Upper lobe of left lung (tissue), 6 donors: ENCODE measurements at regions not wholly inside any gene's neighbourhood (a gene's known extent, or its start where the extent isn't known, plus 50 kb on each side); places are given as distances from the start of the nearest gene placed in this dataset.

ENCODE experiments used
- ATAC-seq, 2 donors: fragments of 200-7000 bp; cut with Tn5 transposase; one replicate each; pipeline ENCODE4 v1.9.1; 2022; ENCODE audit warnings: mild to moderate bottlenecking in 2 of 2, moderate library complexity in 2 of 2; ENCODE audit not compliant: low FRiP score in 2 of 2
- DNase-seq, 2 donors: peaks; one replicate each; pipeline ENCODE4 v3.0.0-alpha.2; 2019 to 2020
- H3K27ac ChIP-seq, 4 donors: fragments of 200-600 bp; sonication (generic); one replicate each; pipeline ENCODE4 v1.5.1; 2016 to 2019
- H3K27me3 ChIP-seq, 4 donors: fragments of 200-600 bp; sonication (generic); one replicate each; pipeline ENCODE4 v1.5.1; 2017 to 2019
- H3K36me3 ChIP-seq, 4 donors: fragments of 200-600 bp; sonication (generic); one replicate each; pipeline ENCODE4 v1.5.1; 2016 to 2019
- H3K4me1 ChIP-seq, 4 donors: fragments of 200-600 bp; sonication (generic); one replicate each; pipeline ENCODE4 v1.5.1; 2018 to 2019
- H3K4me3 ChIP-seq, 4 donors: fragments of 200-600 bp; sonication (generic); one replicate each; pipeline ENCODE4 v1.5.1; 2017 to 2019; ENCODE audit warnings: mild to moderate bottlenecking in 2 of 4, moderate library complexity in 1 of 4
- H3K9me3 ChIP-seq, 4 donors: fragments of 200-600 bp; sonication (generic); one replicate each; pipeline ENCODE4 v1.5.1; 2018 to 2019
- EP300 ChIP-seq, 4 donors: sonication (generic); formaldehyde crosslinking; IDR thresholded peaks; one replicate each; pipeline ENCODE4 v1.5.1; 2017; ENCODE audit warnings: antibody characterized with exemption in 4 of 4, control low read depth in 2 of 4
- POLR2A ChIP-seq, 4 donors: fragments of 450-650 bp; IDR thresholded peaks; one replicate each; pipeline ENCODE4 v1.5.1; 2016 to 2017; ENCODE audit warnings: antibody characterized with exemption in 4 of 4, mild to moderate bottlenecking in 2 of 4
- POLR2AphosphoS5 ChIP-seq, 2 donors: sonication (generic); formaldehyde crosslinking; IDR thresholded peaks; one replicate each; pipeline ENCODE4 v1.5.1; 2017; ENCODE audit warnings: antibody characterized with exemption in 2 of 2
- WGBS, 2 donors: methylation state at CpG; one replicate each; pipeline ENCODE4 v1.1.5; 2017 to 2018; 5-methylcytosine and 5-hydroxymethylcytosine counted together
- TF ChIP-seq, protein P1 (sequence below), 6 experiments: fragments of 450-650 bp in 4 of 6; fragments of 200-600 bp in 2 of 6; sonication (generic) in 2 of 6; IDR thresholded peaks; one replicate each; pipeline ENCODE4 v1.5.1; 2016 to 2019; ENCODE audit warnings: antibody characterized with exemption in 6 of 6
- donor health status: DM: no; HTN: no; CAD: no; lungs with moderate emphysema.
- donor health status: DM: no; HTN: yes; CAD: no; lungs with severe emphysema.

DNA sequence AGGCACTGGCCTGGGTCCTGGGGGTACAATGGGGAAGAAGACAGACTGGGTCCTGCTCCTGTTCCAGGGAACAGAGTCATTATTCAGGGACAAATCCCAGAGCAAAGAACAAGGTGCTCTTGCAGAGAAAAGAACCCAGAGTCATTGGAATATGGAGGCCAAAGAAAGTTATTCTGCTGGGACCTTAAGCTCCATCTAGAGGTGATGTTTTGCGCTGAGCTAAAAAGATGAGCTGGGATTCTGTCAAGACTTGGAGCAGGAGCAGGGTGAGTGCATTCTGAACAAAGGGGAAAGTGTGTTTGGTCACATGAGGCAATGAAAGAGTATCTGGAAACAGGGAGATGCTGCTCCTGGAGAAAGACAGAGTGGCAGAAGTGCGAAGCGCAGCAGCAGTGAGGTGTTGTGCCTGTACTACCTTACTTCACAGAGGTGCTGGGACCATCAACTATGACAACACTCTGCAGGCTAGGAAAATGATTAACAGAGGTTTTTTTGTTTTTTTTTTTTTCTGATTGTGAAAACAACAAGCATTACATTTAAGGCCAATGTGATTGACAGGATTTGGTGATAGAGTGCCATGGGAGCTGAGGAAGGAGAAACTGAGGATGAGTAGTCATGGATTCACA, 95.3 kb upstream of the TNFSF11 start:
- DNase-seq: no peak
- Histone ChIP-seq H3K27ac (no peak overlapping the region), H3K27me3 (no peaks in the 10 kb centered on the region), H3K4me3 (no peak overlapping the region), H3K9me3 (no peaks in the 10 kb centered on the region), H3K4me1 (no peaks in the 10 kb centered on the region), H3K36me3 (no peaks in the 10 kb centered on the region)
- WGBS, 2 donors: 89 to 90% methylated on average over 3 of the region's 3 CpGs
- no peak for ATAC-seq
- no peak for TF ChIP-seq EP300 (IDR thresholded peaks at IDR 0.05)
- TF ChIP-seq, protein P1, sequence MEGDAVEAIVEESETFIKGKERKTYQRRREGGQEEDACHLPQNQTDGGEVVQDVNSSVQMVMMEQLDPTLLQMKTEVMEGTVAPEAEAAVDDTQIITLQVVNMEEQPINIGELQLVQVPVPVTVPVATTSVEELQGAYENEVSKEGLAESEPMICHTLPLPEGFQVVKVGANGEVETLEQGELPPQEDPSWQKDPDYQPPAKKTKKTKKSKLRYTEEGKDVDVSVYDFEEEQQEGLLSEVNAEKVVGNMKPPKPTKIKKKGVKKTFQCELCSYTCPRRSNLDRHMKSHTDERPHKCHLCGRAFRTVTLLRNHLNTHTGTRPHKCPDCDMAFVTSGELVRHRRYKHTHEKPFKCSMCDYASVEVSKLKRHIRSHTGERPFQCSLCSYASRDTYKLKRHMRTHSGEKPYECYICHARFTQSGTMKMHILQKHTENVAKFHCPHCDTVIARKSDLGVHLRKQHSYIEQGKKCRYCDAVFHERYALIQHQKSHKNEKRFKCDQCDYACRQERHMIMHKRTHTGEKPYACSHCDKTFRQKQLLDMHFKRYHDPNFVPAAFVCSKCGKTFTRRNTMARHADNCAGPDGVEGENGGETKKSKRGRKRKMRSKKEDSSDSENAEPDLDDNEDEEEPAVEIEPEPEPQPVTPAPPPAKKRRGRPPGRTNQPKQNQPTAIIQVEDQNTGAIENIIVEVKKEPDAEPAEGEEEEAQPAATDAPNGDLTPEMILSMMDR (IDR thresholded peaks at IDR 0.05): no peak

DNA sequence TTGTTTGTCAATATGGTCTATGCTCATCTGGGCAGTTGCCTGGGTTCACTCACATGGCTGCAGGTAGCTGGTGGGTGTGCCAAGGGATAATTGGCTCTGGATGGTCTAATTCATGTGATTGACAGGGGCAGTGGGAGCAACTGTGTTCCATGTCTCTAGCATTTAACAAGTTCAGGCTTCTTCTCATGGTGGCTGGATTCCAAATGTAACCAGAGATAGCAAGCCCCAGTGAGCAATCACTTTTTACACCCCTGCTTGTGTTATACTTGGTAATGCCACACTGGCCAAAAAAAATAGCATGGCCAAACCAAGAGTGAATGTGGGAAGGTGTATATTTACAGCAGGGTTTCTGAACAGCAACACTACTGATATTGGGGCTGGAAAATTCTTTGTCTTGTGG, 89.6 kb upstream of the TNFSF11 start:
- Histone ChIP-seq H3K9me3 (no peaks in the 10 kb centered on the region), H3K27me3 (no peaks in the 10 kb centered on the region), H3K36me3 (no peaks in the 10 kb centered on the region), H3K27ac (no peak overlapping the region), H3K4me1 (peaks cover 0 to 6% (median 2%) of the 10 kb centered on the region in 4 donors), H3K4me3 (no peak overlapping the region)
- DNase-seq (no peak), ATAC-seq (no peak)
- TF ChIP-seq POLR2A (IDR thresholded peaks at IDR 0.05) (no peak), EP300 (IDR thresholded peaks at IDR 0.05) (no peak), POLR2AphosphoS5 (IDR thresholded peaks at IDR 0.05) (no peak)
- TF ChIP-seq, protein P1 (IDR thresholded peaks at IDR 0.05): no peak

DNA sequence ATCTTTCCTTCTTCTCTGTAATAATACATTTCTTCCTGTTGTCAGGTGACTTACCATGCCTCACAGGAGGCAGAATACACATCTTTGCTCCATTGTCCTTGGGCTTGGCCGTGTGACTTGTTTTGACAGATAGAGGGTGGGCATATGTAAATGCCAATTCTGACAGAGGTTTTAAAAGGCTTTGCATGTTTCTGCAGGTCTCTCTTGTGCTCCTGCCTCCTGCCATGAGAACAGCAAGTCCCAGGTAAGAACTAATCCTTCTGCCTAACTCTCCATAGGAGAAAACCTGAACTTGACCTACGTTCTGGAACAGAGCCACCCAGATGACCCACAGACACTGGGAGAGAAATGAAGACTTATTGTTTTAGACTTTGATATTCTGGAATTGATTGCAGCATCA, 88.7 kb upstream of the TNFSF11 start:
- peaks cover 0 to 6% (median 2%) of the 10 kb centered on the region in 4 donors for H3K4me1 ChIP-seq
- H3K27ac ChIP-seq: no peak overlapping the region
- 89 to 91% methylated on average over 2 of the region's 2 CpGs for WGBS, 2 donors
- TF ChIP-seq, protein P1 (IDR thresholded peaks at IDR 0.05): no peak
- H3K9me3 ChIP-seq: no peaks in the 10 kb centered on the region
- H3K27me3 ChIP-seq: no peaks in the 10 kb centered on the region
- no peak for DNase-seq
- no peak overlapping the region for H3K4me3 ChIP-seq
- ATAC-seq: no peak
- no peaks in the 10 kb centered on the region for H3K36me3 ChIP-seq

DNA sequence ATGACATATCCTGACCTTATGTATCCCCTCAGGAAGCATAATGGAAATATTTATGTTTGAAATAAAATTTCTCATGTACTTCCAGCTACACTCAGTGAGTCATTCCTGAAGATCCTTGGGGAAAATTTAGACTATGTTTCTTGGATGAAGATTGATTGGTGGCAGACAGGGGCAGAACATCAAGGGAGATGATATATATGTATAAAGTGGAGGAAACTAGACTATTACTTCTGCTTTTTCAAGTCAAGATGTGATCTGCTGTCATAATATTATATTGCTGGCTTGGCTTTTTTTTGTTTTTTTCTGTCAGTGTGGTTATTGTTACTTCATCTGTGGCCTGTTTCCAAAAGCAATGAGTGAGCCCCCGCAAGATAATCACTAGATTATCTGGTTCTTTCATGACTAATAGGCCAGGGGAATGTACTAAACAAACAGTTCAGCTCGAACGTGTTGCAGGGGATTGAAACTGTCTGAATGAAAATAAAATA, 87.2 kb upstream of the TNFSF11 start:
- TF ChIP-seq POLR2A (IDR thresholded peaks at IDR 0.05) (no peak), POLR2AphosphoS5 (IDR thresholded peaks at IDR 0.05) (no peak), EP300 (IDR thresholded peaks at IDR 0.05) (no peak)
- TF ChIP-seq, protein P1 (IDR thresholded peaks at IDR 0.05): no peak
- Histone ChIP-seq H3K9me3 (no peaks in the 10 kb centered on the region), H3K36me3 (no peaks in the 10 kb centered on the region), H3K4me3 (no peak overlapping the region), H3K4me1 (peaks cover 0 to 6% (median 2%) of the 10 kb centered on the region in 4 donors), H3K27me3 (no peaks in the 10 kb centered on the region), H3K27ac (no peak overlapping the region)
- no peak for DNase-seq
- 11 to 18% methylated on average over 3 of the region's 3 CpGs for WGBS, 2 donors
- ATAC-seq: peak in 1 of 2 donors; percentile 85

DNA sequence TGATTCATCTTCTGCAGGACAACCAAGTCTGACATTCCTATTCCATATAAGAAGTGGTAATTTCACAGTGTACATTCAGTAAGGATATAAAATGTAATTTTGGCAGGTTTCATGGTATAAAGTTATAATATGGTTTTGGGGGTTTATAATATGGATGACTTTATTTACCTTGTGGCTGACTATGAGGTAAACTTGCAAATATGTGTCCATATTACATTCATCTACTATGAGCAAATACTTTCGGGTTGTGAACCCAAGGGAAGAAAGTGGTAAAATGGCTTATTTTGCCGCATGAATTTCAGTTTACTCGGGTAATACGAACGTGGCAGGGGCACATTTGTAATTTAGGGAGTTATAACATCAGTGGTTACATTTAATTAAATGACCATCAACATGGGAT, 86.7 kb upstream of the TNFSF11 start:
- ATAC-seq (no peak), DNase-seq (no peak)
- no peaks in the 10 kb centered on the region for H3K9me3 ChIP-seq
- H3K27ac ChIP-seq: no peak overlapping the region
- TF ChIP-seq POLR2A (IDR thresholded peaks at IDR 0.05) (no peak), POLR2AphosphoS5 (IDR thresholded peaks at IDR 0.05) (no peak), EP300 (IDR thresholded peaks at IDR 0.05) (no peak)
- TF ChIP-seq, protein P1 (IDR thresholded peaks at IDR 0.05): no peak
- 91 to 95% methylated on average over 5 of the region's 5 CpGs for WGBS, 2 donors
- no peaks in the 10 kb centered on the region for H3K36me3 ChIP-seq
- no peaks in the 10 kb centered on the region for H3K27me3 ChIP-seq
- no peak overlapping the region for H3K4me3 ChIP-seq
- peaks cover 0 to 6% (median 2%) of the 10 kb centered on the region in 4 donors for H3K4me1 ChIP-seq
